IMR-90 (cell line): ENCODE measurements at regions not wholly inside any gene's neighbourhood (a gene's known extent, or its start where the extent isn't known, plus 50 kb on each side); places are given as distances from the start of the nearest gene placed in this dataset.
"Not testable (repeated sequence)": the region's sequence is repeated elsewhere in the genome, so short reads cannot be mapped to it uniquely, and the experiment has no call there.

Source experiments
- ATAC-seq: fragments of 200-7000 bp; cut with Tn5 transposase; 2 replicates; pipeline ENCODE4 v1.9.1; 2020; ENCODE audit warnings: low read depth, mild to moderate bottlenecking, moderate library complexity
- BruUV-seq: library from RNA; stranded (reverse); fragments of 400-500 nt; replicated peaks from 2 replicates; lab custom pipeline; 2021; lab: Mats Ljungman, UMichigan
- CTCF ChIA-PET: fragments of 300-600 bp; formaldehyde crosslinking; extraction: SDS; loops from one replicate; lab custom pipeline; 2021; ENCODE audit warnings: antibody characterized with exemption; lab: Yijun Ruan, JAX
- POLR2A ChIA-PET: fragments of 300-600 bp; sonication (Branson Sonifier 250); formaldehyde crosslinking; loops from one replicate; lab custom pipeline; 2022; ENCODE audit warnings: antibody characterized with exemption; ENCODE audit not compliant: unreplicated experiment; lab: Charles Lee
- DNase-seq: peaks from one replicate; pipeline ENCODE4 v3.0.0; 2013
- H2AFZ ChIP-seq: replicated peaks from 2 replicates; pipeline ENCODE3; 2013; ENCODE audit warnings: low read length, mild to moderate bottlenecking; ENCODE audit not compliant: poor library complexity
- H2AK5ac ChIP-seq: 2 replicates; pipeline ENCODE4 v1.6.1; 2013; ENCODE audit warnings: low read depth, low read length, inconsistent platforms
- H2AK9ac ChIP-seq: replicated peaks from 2 replicates; pipeline ENCODE3; 2013; ENCODE audit warnings: mild to moderate bottlenecking, low read depth, low read length, moderate library complexity; ENCODE audit not compliant: poor library complexity
- H2BK120ac ChIP-seq: 2 replicates; pipeline ENCODE4 v1.6.1; 2013; ENCODE audit warnings: low read depth, low read length, inconsistent platforms
- H2BK15ac ChIP-seq: 3 replicates; pipeline ENCODE4 v1.6.1; 2013; ENCODE audit warnings: low read depth, low read length, inconsistent platforms
- H2BK20ac ChIP-seq: 2 replicates; pipeline ENCODE4 v1.6.1; 2013; ENCODE audit warnings: low read depth, mild to moderate bottlenecking, inconsistent platforms, low read length, moderate library complexity
- H2BK5ac ChIP-seq: 2 replicates; pipeline ENCODE4 v1.6.1; 2013; ENCODE audit warnings: mild to moderate bottlenecking, low read depth, low read length, inconsistent platforms; ENCODE audit not compliant: poor library complexity, severe bottlenecking
- H3K14ac ChIP-seq: replicated peaks from 2 replicates; pipeline ENCODE4 v1.6.1; 2013; ENCODE audit warnings: low read depth, low read length, inconsistent platforms
- H3K18ac ChIP-seq: 2 replicates; pipeline ENCODE4 v1.6.1; 2013; ENCODE audit warnings: low read depth, low read length, control low read depth
- H3K23ac ChIP-seq: 2 replicates; pipeline ENCODE4 v1.6.1; 2013; ENCODE audit warnings: low read depth, low read length, inconsistent platforms
- H3K27ac ChIP-seq: 2 replicates; pipeline ENCODE4 v1.5.1; 2013; ENCODE audit warnings: mild to moderate bottlenecking, control low read depth, low read length; ENCODE audit not compliant: insufficient read depth
- H3K27me3 ChIP-seq: 2 replicates; pipeline ENCODE4 v1.6.1; 2013; ENCODE audit warnings: low read length; ENCODE audit not compliant: control insufficient read depth, insufficient read depth
- H3K36me3 ChIP-seq: 2 replicates; pipeline ENCODE4 v1.6.1; 2013; ENCODE audit warnings: low read length, mixed read lengths; ENCODE audit not compliant: control insufficient read depth, insufficient read depth
- H3K4ac ChIP-seq: 2 replicates; pipeline ENCODE4 v1.6.1; 2013; ENCODE audit warnings: low read depth, low read length, inconsistent platforms
- H3K4me1 ChIP-seq: 2 replicates; pipeline ENCODE4 v1.6.1; 2013; ENCODE audit warnings: low read length, mixed read lengths; ENCODE audit not compliant: control insufficient read depth, insufficient read depth
- H3K4me2 ChIP-seq: 2 replicates; pipeline ENCODE4 v1.6.1; 2013; ENCODE audit warnings: low read depth, mild to moderate bottlenecking, control low read depth, low read length, moderate library complexity
- H3K4me3 ChIP-seq: 2 replicates; pipeline ENCODE4 v1.5.1; 2013; ENCODE audit warnings: low read depth, mild to moderate bottlenecking, control low read depth, low read length, moderate library complexity; ENCODE audit not compliant: insufficient read depth
- H3K56ac ChIP-seq: 2 replicates; pipeline ENCODE4 v1.6.1; 2013; ENCODE audit warnings: low read length, inconsistent platforms; ENCODE audit not compliant: insufficient read depth; ENCODE audit errors: extremely low read depth
- H3K79me1 ChIP-seq, 2 experiments: 2 replicates each; pipeline ENCODE4 v1.6.1; 2013; ENCODE audit warnings: low read length in 2 of 2, inconsistent platforms in 1 of 2, low read depth in 1 of 2
- H3K9ac ChIP-seq: 2 replicates; pipeline ENCODE4 v1.6.1; 2013; ENCODE audit warnings: low read depth, low read length, control low read depth
- H3K9me1 ChIP-seq: 2 replicates; pipeline ENCODE4 v1.6.1; 2013; ENCODE audit warnings: low read length, inconsistent platforms; ENCODE audit not compliant: insufficient read depth
- H3K9me3 ChIP-seq: 2 replicates; pipeline ENCODE4 v1.6.1; 2013; ENCODE audit warnings: low read length; ENCODE audit not compliant: control insufficient read depth, insufficient read depth
- H4K20me1 ChIP-seq: 2 replicates; pipeline ENCODE4 v1.6.1; 2013; ENCODE audit warnings: low read length, inconsistent platforms; ENCODE audit not compliant: insufficient read depth
- H4K5ac ChIP-seq: 2 replicates; pipeline ENCODE4 v1.6.1; 2013; ENCODE audit warnings: mild to moderate bottlenecking, low read depth, low read length, control low read depth
- H4K8ac ChIP-seq, 2 experiments: 2 replicates each; pipeline ENCODE4 v1.6.1; 2013; ENCODE audit warnings: low read depth in 2 of 2, low read length in 2 of 2, control low read depth in 1 of 2, inconsistent platforms in 1 of 2
- H4K91ac ChIP-seq: 2 replicates; pipeline ENCODE4 v1.6.1; 2013; ENCODE audit warnings: low read depth, low read length, inconsistent platforms; ENCODE audit not compliant: insufficient read depth
- WGBS, 2 experiments: methylation state at CpG; one replicate each; pipeline versions ENCODE4 v1.1.5 to v1.1.7; 2013; ENCODE audit warnings: missing lambda C conversion rate in 2 of 2; ENCODE audit not compliant: insufficient read length in 1 of 2; ENCODE audit errors: extremely low coverage in 2 of 2; 5-methylcytosine and 5-hydroxymethylcytosine counted together
- dilution Hi-C: fragments of 300-500 bp; cut with HindIII; formaldehyde crosslinking; loops from one replicate; pipeline ENCODE4 v1.14.3; 2018; ENCODE audit warnings: low sequenced_read_pairs; ENCODE audit not compliant: unreplicated experiment
- in situ Hi-C: fragments of 300-500 bp; cut with MboI; formaldehyde crosslinking; loops from 3 replicates; pipeline ENCODE4 v1.14.3; 2019; ENCODE audit warnings: low sequenced_read_pairs, inconsistent platforms, mixed read lengths
- intact Hi-C: fragments of 100-400 bp; cut with micrococcal nuclease; formaldehyde crosslinking; loops from 2 replicates; pipeline ENCODE4 v1.10.0; 2022

- H2BK15ac ChIP-seq, H3K4me1 ChIP-seq, H3K56ac ChIP-seq, H2BK5ac ChIP-seq, DNase-seq, intact Hi-C loops, H4K5ac ChIP-seq, H2BK120ac ChIP-seq, H2AFZ ChIP-seq, ATAC-seq, BruUV-seq, H4K20me1 ChIP-seq, H3K27me3 ChIP-seq, H3K27ac ChIP-seq, in situ Hi-C loops, dilution Hi-C loops, H3K4me3 ChIP-seq, H3K4me2 ChIP-seq, H3K4ac ChIP-seq, H3K23ac ChIP-seq, H4K8ac ChIP-seq, H3K18ac ChIP-seq, H3K14ac ChIP-seq, H3K79me1 ChIP-seq, CTCF ChIA-PET, H2AK5ac ChIP-seq, H3K9ac ChIP-seq, POLR2A ChIA-PET, H4K91ac ChIP-seq, H3K36me3 ChIP-seq, H2AK9ac ChIP-seq, H2BK20ac ChIP-seq, H3K9me3 ChIP-seq, H3K9me1 ChIP-seq: not testable (repeated sequence)
- no CpG with 5 or more reads among the region's 2 CpGs for WGBS, 2 experiments
Measured at GRCh38 chr9:22197000-22197399, 187.9 kb upstream of the CDKN2B start.
